GM23338 (cell line): ENCODE measurements at regions not wholly inside any gene's neighbourhood (a gene's known extent, or its start where the extent isn't known, plus 50 kb on each side); places are given as distances from the start of the nearest gene placed in this dataset.

Experiments used
- ATAC-seq: fragments of 200-7000 bp; cut with Tn5 transposase; 3 replicates; pipeline ENCODE4 v1.9.1; 2020
- DNase-seq: peaks from one replicate; pipeline ENCODE4 v3.0.0-alpha.2; 2015; ENCODE audit warnings: low spot score
- H2AFZ ChIP-seq: fragments of 200-600 bp; sonication (generic); 2 replicates; pipeline ENCODE4 v1.8.0; 2016; ENCODE audit warnings: antibody characterized with exemption, mild to moderate bottlenecking, moderate library complexity
- H3F3A ChIP-seq: fragments of 200-600 bp; sonication (generic); replicated peaks from 2 replicates; pipeline ENCODE4 v1.8.0; 2017; ENCODE audit warnings: antibody characterized with exemption, mixed run types, low read depth
- H3K27ac ChIP-seq: fragments of 200-600 bp; sonication (generic); 2 replicates; pipeline ENCODE4 v1.6.1; 2016; ENCODE audit warnings: low read depth
- H3K27me3 ChIP-seq: fragments of 200-600 bp; sonication (generic); 2 replicates; pipeline ENCODE4 v1.8.0; 2016; ENCODE audit warnings: mild to moderate bottlenecking, mixed run types, moderate library complexity; ENCODE audit not compliant: insufficient read depth
- H3K36me3 ChIP-seq: fragments of 200-600 bp; sonication (generic); 2 replicates; pipeline ENCODE4 v1.8.0; 2016; ENCODE audit warnings: mild to moderate bottlenecking; ENCODE audit not compliant: insufficient read depth
- H3K4me1 ChIP-seq: fragments of 200-600 bp; sonication (generic); 2 replicates; pipeline ENCODE4 v1.8.0; 2016; ENCODE audit warnings: mild to moderate bottlenecking, moderate library complexity; ENCODE audit not compliant: insufficient read depth
- H3K4me2 ChIP-seq: fragments of 200-600 bp; sonication (generic); 2 replicates; pipeline ENCODE4 v1.7.1; 2017; ENCODE audit warnings: mixed run types
- H3K4me3 ChIP-seq: fragments of 200-600 bp; sonication (generic); 2 replicates; pipeline ENCODE4 v1.6.1; 2016; ENCODE audit warnings: mixed run types
- H3K79me2 ChIP-seq: fragments of 200-600 bp; sonication (generic); replicated peaks from 2 replicates; pipeline ENCODE4 v1.8.0; 2017; ENCODE audit warnings: mild to moderate bottlenecking; ENCODE audit not compliant: insufficient read depth
- H3K9me2 ChIP-seq: fragments of 200-600 bp; sonication (generic); 2 replicates; pipeline ENCODE4 v1.8.0; 2017; ENCODE audit not compliant: insufficient read depth
- H4K20me1 ChIP-seq: fragments of 200-600 bp; sonication (generic); replicated peaks from 2 replicates; pipeline ENCODE4 v1.8.0; 2017; ENCODE audit warnings: mild to moderate bottlenecking; ENCODE audit not compliant: insufficient read depth
- H3K27ac Mint-ChIP-seq: 2 replicates; pipeline ENCODE4 v1.8.0; 2020; ENCODE audit warnings: inconsistent platforms, mild to moderate bottlenecking, moderate library complexity, mixed read lengths
- H3K27me3 Mint-ChIP-seq: 3 replicates; pipeline ENCODE4 v1.8.0; 2022; ENCODE audit warnings: low read depth, mild to moderate bottlenecking, moderate library complexity, mixed read lengths, inconsistent platforms; ENCODE audit not compliant: insufficient read depth, poor library complexity
- H3K36me3 Mint-ChIP-seq: 3 replicates; pipeline ENCODE4 v1.8.0; 2021; ENCODE audit warnings: low read depth, mild to moderate bottlenecking, inconsistent platforms, moderate library complexity, mixed read lengths
- H3K4me1 Mint-ChIP-seq: 3 replicates; pipeline ENCODE4 v1.8.0; 2020; ENCODE audit warnings: mild to moderate bottlenecking, inconsistent platforms, mixed read lengths
- H3K4me3 Mint-ChIP-seq: 3 replicates; pipeline ENCODE4 v1.8.0; 2021; ENCODE audit warnings: moderate library complexity, mild to moderate bottlenecking, inconsistent platforms, mixed read lengths
- H3K9me3 Mint-ChIP-seq: 3 replicates; pipeline ENCODE4 v1.8.0; 2020; ENCODE audit warnings: moderate library complexity, mild to moderate bottlenecking, inconsistent platforms, mixed read lengths
- JUNB ChIP-seq: IDR thresholded peaks from one replicate; pipeline ENCODE4 v1.6.1; 2016; ENCODE audit warnings: antibody characterized with exemption; ENCODE audit not compliant: unreplicated experiment
- REST ChIP-seq: IDR thresholded peaks from one replicate; pipeline ENCODE4 v1.6.1; 2018; ENCODE audit warnings: antibody characterized with exemption; ENCODE audit not compliant: unreplicated experiment
- ZNF331 ChIP-seq: fragments of 250-450 bp; sonication (Bioruptor Pico); IDR thresholded peaks from 2 replicates; pipeline ENCODE4 v1.5.0; 2020; ENCODE audit warnings: low read depth, mild to moderate bottlenecking, moderate library complexity
- TF ChIP-seq, protein P1 (sequence below): fragments of 250-450 bp; sonication (Bioruptor Pico); IDR thresholded peaks from 2 replicates; pipeline ENCODE4 v1.5.0; 2020; ENCODE audit warnings: mild to moderate bottlenecking, moderate library complexity

DNA sequence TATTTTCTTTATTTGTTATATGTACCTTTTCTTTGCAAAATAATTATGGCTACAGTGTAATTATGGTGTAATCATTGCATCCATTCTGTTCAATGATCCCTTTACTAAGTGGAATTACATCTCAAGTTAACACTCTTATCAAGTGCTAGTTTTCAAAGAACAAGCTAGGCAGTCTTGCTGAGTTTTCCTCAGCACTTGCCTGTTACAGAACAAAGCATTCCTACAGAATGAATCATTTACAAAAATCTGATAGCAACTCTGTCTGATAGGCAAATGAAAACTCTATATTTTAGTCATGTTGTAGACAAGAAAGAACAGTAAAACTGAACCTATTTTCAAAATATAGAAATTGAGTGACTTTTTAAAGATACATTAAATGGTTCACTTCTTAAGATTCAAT lies 109.8 kb upstream of the POU3F2 start:
- H3K4me3 ChIP-seq: no peak overlapping the region
- Mint-ChIP-seq H3K4me1 (peaks cover 5% of the 10 kb centered on the region; the same call in 2 of the 3 replicates), H3K9me3 (no peaks in the 10 kb centered on the region), H3K4me3 (no peak overlapping the region), H3K27me3 (peaks cover 2% of the 10 kb centered on the region), H3K27ac (no peak overlapping the region), H3K36me3 (no peaks in the 10 kb centered on the region)
- TF ChIP-seq, protein P1, sequence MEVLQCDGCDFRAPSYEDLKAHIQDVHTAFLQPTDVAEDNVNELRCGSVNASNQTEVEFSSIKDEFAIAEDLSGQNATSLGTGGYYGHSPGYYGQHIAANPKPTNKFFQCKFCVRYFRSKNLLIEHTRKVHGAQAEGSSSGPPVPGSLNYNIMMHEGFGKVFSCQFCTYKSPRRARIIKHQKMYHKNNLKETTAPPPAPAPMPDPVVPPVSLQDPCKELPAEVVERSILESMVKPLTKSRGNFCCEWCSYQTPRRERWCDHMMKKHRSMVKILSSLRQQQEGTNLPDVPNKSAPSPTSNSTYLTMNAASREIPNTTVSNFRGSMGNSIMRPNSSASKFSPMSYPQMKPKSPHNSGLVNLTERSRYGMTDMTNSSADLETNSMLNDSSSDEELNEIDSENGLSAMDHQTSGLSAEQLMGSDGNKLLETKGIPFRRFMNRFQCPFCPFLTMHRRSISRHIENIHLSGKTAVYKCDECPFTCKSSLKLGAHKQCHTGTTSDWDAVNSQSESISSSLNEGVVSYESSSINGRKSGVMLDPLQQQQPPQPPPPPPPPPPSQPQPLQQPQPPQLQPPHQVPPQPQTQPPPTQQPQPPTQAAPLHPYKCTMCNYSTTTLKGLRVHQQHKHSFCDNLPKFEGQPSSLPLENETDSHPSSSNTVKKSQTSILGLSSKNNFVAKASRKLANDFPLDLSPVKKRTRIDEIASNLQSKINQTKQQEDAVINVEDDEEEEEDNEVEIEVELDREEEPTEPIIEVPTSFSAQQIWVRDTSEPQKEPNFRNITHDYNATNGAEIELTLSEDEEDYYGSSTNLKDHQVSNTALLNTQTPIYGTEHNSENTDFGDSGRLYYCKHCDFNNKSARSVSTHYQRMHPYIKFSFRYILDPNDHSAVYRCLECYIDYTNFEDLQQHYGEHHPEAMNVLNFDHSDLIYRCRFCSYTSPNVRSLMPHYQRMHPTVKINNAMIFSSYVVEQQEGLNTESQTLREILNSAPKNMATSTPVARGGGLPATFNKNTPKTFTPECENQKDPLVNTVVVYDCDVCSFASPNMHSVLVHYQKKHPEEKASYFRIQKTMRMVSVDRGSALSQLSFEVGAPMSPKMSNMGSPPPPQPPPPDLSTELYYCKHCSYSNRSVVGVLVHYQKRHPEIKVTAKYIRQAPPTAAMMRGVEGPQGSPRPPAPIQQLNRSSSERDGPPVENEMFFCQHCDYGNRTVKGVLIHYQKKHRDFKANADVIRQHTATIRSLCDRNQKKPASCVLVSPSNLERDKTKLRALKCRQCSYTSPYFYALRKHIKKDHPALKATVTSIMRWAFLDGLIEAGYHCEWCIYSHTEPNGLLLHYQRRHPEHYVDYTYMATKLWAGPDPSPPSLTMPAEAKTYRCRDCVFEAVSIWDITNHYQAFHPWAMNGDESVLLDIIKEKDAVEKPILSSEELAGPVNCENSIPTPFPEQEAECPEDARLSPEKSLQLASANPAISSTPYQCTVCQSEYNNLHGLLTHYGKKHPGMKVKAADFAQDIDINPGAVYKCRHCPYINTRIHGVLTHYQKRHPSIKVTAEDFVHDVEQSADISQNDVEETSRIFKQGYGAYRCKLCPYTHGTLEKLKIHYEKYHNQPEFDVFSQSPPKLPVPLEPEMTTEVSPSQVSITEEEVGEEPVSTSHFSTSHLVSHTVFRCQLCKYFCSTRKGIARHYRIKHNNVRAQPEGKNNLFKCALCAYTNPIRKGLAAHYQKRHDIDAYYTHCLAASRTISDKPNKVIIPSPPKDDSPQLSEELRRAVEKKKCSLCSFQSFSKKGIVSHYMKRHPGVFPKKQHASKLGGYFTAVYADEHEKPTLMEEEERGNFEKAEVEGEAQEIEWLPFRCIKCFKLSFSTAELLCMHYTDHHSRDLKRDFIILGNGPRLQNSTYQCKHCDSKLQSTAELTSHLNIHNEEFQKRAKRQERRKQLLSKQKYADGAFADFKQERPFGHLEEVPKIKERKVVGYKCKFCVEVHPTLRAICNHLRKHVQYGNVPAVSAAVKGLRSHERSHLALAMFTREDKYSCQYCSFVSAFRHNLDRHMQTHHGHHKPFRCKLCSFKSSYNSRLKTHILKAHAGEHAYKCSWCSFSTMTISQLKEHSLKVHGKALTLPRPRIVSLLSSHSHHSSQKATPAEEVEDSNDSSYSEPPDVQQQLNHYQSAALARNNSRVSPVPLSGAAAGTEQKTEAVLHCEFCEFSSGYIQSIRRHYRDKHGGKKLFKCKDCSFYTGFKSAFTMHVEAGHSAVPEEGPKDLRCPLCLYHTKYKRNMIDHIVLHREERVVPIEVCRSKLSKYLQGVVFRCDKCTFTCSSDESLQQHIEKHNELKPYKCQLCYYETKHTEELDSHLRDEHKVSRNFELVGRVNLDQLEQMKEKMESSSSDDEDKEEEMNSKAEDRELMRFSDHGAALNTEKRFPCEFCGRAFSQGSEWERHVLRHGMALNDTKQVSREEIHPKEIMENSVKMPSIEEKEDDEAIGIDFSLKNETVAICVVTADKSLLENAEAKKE (CRISPR knock-in tag): no peak
- TF ChIP-seq REST (no peak), ZNF331 (CRISPR knock-in tag) (no peak), JUNB (no peak)
- no peaks in the 10 kb centered on the region for H3K4me1 ChIP-seq
- no peak overlapping the region for H3K4me2 ChIP-seq
- ATAC-seq: no peak
- peak; percentile 15 for DNase-seq
- no peaks in the 10 kb centered on the region for H3K36me3 ChIP-seq
- H4K20me1 ChIP-seq: no peaks in the 10 kb centered on the region
- no peaks in the 10 kb centered on the region for H3K9me2 ChIP-seq
- H3F3A ChIP-seq: no peaks in the 10 kb centered on the region
- H3K27me3 ChIP-seq: no peaks in the 10 kb centered on the region
- no peak overlapping the region for H3K27ac ChIP-seq
- no peak overlapping the region for H2AFZ ChIP-seq
- no peaks in the 10 kb centered on the region for H3K79me2 ChIP-seq
